ENCODE measurements at regions not wholly inside any gene's neighbourhood (a gene's known extent, or its start where the extent isn't known, plus 50 kb on each side); places are given as distances from the start of the nearest gene placed in this dataset.

- TF ChIP-seq POU6F1 (CRISPR knock-in tag; IDR thresholded peaks at IDR 0.05; ENCODE audit: borderline replicate concordance, low read depth) (no peak), BACH2 (CRISPR knock-in tag; IDR thresholded peaks at IDR 0.05; ENCODE audit: borderline replicate concordance) (no peak), ZNF70 (CRISPR knock-in tag; IDR thresholded peaks at IDR 0.05) (no peak)
These were observed 188.9 kb downstream of the CMPK2 start (continued) for GRCh38 chr2:6676776-6677175.

DNA sequence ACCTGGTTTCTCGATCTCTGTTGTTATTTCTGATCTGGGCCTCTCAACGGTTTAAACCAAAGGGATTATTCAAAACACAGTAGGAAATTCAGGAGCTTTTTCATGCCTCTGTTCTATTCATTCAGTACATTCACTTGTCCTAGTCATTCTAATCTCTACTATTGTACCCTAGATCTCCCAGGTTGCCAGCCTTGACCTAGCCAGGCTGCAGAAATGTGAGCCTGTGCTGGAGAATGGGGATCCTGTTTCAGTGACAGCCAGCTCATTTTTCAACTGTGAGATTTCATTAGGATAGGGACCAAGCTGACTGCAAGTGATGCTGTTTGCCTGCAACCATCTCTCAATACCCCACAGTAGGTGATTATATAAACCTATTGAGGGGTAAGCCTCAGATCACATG lies 186.2 kb downstream of the CMPK2 start:
- TF ChIP-seq OSR1 (CRISPR knock-in tag; IDR thresholded peaks at IDR 0.05) (no peak), TSHZ2 (CRISPR knock-in tag; IDR thresholded peaks at IDR 0.05) (no peak), PPARA (CRISPR knock-in tag; IDR thresholded peaks at IDR 0.05; ENCODE audit: borderline replicate concordance) (no peak), ESRRG (CRISPR knock-in tag; IDR thresholded peaks at IDR 0.05) (no peak), ARNTL (CRISPR knock-in tag; IDR thresholded peaks at IDR 0.05; ENCODE audit: borderline replicate concordance, low read depth) (no peak), ZNF565 (CRISPR knock-in tag; conservative IDR thresholded peaks at IDR 0.05; ENCODE audit: low read depth) (no peak)
- TF ChIP-seq, protein P1, sequence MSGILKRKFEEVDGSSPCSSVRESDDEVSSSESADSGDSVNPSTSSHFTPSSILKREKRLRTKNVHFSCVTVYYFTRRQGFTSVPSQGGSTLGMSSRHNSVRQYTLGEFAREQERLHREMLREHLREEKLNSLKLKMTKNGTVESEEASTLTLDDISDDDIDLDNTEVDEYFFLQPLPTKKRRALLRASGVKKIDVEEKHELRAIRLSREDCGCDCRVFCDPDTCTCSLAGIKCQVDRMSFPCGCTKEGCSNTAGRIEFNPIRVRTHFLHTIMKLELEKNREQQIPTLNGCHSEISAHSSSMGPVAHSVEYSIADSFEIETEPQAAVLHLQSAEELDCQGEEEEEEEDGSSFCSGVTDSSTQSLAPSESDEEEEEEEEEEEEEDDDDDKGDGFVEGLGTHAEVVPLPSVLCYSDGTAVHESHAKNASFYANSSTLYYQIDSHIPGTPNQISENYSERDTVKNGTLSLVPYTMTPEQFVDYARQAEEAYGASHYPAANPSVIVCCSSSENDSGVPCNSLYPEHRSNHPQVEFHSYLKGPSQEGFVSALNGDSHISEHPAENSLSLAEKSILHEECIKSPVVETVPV (CRISPR knock-in tag; IDR thresholded peaks at IDR 0.05): no peak
- TF ChIP-seq, protein P2, sequence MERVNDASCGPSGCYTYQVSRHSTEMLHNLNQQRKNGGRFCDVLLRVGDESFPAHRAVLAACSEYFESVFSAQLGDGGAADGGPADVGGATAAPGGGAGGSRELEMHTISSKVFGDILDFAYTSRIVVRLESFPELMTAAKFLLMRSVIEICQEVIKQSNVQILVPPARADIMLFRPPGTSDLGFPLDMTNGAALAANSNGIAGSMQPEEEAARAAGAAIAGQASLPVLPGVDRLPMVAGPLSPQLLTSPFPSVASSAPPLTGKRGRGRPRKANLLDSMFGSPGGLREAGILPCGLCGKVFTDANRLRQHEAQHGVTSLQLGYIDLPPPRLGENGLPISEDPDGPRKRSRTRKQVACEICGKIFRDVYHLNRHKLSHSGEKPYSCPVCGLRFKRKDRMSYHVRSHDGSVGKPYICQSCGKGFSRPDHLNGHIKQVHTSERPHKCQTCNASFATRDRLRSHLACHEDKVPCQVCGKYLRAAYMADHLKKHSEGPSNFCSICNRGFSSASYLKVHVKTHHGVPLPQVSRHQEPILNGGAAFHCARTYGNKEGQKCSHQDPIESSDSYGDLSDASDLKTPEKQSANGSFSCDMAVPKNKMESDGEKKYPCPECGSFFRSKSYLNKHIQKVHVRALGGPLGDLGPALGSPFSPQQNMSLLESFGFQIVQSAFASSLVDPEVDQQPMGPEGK (CRISPR knock-in tag; IDR thresholded peaks at IDR 0.05; ENCODE audit: borderline replicate concordance): no peak
- no peak for ATAC-seq

GRCh38 chr2:6683516-6683915 lies 182.2 kb downstream of the CMPK2 start:
- ATAC-seq: no peak
- TF ChIP-seq GLIS3 (CRISPR knock-in tag; IDR thresholded peaks at IDR 0.05): no peak
- TF ChIP-seq SNAI2 (CRISPR knock-in tag; IDR thresholded peaks at IDR 0.05): no peak
- TF ChIP-seq ZFP3 (CRISPR knock-in tag; IDR thresholded peaks at IDR 0.05): no peak
- TF ChIP-seq, protein P2 (CRISPR knock-in tag; IDR thresholded peaks at IDR 0.05; ENCODE audit: borderline replicate concordance): no peak
- TF ChIP-seq ZFP30 (CRISPR knock-in tag; IDR thresholded peaks at IDR 0.05): no peak
- TF ChIP-seq BACH2 (CRISPR knock-in tag; IDR thresholded peaks at IDR 0.05; ENCODE audit: borderline replicate concordance): no peak
- TF ChIP-seq TSHZ2 (CRISPR knock-in tag; IDR thresholded peaks at IDR 0.05): no peak
- TF ChIP-seq ZNF565 (CRISPR knock-in tag; conservative IDR thresholded peaks at IDR 0.05; ENCODE audit: low read depth): no peak
- TF ChIP-seq PPARA (CRISPR knock-in tag; IDR thresholded peaks at IDR 0.05; ENCODE audit: borderline replicate concordance): no peak
- TF ChIP-seq TCF4 (CRISPR knock-in tag; IDR thresholded peaks at IDR 0.05; ENCODE audit: borderline replicate concordance): no peak
- TF ChIP-seq ZC3H10 (CRISPR knock-in tag; IDR thresholded peaks at IDR 0.05): no peak
- no peak for TF ChIP-seq RARB (CRISPR knock-in tag; IDR thresholded peaks at IDR 0.05)
- TF ChIP-seq OSR1 (CRISPR knock-in tag; IDR thresholded peaks at IDR 0.05): no peak

Data from SK-N-SH treated with all-trans-retinoic acid at 6 μM for 48 hours (cell line).